HG03064 (cell line): ENCODE measurements at regions not wholly inside any gene's neighbourhood (a gene's known extent, or its start where the extent isn't known, plus 50 kb on each side); places are given as distances from the start of the nearest gene placed in this dataset.

ENCODE experiments used
- ATAC-seq: cut with Tn5 transposase; IDR thresholded peaks from one replicate; pipeline ENCODE4 v1.9.1; 2021; ENCODE audit warnings: low read depth; ENCODE audit not compliant: unreplicated experiment

DNA sequence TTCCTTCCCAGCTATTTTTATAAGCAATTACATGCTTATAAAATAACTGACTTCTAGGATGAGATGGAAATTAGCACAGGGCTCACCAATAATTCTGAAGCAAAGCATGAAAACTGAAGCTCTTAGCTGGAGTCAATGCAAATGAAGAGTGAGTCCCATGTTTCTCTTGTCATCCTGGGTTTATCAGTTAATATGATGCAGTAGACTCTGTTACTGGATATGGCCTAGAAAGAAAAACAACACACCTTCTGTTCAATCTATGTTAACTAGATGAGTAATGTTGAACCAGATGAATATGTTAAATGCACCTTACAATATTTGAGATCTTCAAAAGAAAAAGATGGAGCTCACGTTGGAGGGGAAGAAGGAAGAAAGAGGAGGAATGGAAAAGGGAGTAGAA, 229.4 kb downstream of the DUSP6 start:
- no peak for ATAC-seq

DNA sequence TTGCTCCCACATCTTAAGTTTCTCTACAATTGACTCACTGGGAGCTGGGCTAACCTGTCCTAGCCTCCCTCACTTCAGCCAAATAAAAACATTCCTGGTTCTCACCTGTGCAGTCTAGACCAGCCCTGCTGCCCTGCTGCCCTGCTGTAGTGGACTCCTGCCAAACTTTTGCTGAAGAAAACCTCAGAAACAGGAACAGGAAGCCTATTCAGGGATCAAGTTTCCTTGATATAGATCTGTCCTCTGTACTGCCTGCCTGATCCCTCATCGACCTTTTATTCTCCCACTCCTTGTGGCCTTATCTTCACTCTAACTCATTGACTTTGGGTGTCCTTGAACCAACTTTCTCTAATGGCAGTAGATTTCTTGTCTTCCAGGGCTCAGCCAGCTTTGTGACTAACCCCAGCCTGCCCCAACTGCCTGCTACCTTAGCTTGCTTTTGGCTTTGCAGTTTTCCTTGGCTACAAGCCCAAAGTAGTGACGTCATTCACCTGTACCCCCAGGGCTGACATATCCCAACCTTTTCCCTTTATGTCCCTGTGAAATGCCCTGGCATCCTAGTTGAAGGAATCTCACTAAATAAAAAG, 234.8 kb downstream of the DUSP6 start:
- ATAC-seq = no peak

DNA sequence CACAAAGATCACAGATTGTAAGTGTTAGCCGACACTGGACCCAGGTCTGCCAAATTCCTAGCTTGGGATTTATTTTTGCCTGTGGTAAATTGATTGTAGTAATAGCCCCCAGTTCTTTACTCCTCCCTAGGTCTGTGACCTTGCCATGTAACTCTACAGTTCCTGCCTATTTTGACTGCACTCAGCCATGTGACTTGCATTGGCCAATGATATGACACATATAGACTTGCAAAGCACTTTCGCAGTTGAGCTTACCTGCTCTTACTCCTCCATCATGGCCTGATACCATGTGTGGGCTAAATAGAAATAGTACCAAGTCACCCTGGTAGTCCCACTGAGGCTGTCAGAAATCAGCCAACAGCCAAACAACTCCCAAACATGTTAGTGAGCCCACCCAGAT, 240.3 kb downstream of the DUSP6 start:
- ATAC-seq = no peak

DNA sequence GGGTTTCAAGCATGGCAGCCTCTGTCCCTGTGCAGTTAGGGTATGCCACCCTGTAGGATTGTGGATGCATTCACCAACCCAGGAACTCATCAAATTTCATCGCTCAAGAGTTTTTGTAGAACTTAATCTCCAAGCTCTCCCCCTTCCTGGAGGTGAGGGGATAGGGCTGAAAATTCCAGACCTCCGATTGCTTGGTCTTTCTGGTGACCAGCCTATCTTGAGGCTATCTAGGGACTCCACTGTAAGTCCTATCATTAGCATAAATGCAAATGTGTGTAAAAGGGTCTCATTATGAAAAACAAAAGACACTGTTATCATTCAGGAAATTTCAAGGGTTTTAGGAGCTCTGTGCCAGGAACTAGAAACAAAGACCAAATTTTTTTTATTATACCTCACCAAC, 244.0 kb downstream of the DUSP6 start:
- ATAC-seq = no peak

DNA sequence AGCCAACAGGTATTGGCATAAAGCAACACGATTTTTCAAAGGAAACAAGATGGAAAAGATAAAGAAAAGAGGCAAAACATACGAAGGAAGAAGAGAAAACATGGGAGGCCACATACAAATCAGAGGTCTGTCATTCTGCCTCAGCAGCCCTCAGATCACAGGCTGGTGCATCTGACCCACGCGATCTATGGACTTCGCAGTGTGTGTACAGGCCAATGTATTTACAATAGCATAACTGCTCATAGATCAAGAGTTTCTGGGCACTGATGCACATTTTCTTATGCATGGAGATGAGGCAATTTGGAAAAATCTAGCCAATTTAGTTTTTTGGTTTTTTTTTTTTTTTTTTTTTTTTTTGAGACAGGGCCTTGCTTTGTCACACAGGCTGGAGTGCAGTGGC, 245.4 kb downstream of the DUSP6 start:
- ATAC-seq = no peak

DNA sequence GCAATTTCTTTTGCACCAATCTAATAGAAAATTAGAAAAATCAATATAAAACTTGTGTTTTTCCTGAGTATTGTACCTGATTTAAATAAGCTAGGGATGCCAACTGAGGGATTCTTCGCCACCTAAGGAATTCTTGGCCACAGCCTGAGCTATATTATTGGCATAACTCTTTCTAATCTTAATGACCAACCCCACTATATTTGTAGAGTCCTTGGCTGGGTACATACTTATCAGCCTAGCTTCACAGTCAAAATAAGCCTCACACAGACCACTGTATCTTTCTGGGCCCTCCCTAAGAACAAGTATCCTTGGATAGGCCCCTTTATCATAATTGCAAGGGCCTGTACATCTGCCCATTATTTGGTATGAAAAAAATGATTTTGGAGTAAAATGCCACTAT, 247.1 kb downstream of the DUSP6 start:
- ATAC-seq = no peak

DNA sequence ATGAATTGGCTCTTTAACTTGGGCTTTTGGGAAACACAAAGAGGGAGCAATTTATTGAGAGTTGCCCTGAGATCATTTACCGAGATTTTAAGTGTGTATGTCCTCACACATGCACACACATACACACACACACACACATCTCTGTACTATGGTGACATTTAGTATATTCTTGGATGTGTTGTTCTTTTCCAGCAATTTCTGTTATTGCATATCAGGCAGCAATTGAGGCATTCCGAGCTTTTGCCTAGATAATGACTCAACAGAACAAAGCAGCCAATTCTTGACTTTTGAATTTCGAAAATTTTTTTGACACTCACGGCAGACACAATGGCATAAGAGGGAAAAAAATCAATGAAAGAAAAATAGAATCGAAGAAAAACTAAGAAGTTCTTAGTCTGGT, 248.5 kb downstream of the DUSP6 start:
- ATAC-seq = no peak

DNA sequence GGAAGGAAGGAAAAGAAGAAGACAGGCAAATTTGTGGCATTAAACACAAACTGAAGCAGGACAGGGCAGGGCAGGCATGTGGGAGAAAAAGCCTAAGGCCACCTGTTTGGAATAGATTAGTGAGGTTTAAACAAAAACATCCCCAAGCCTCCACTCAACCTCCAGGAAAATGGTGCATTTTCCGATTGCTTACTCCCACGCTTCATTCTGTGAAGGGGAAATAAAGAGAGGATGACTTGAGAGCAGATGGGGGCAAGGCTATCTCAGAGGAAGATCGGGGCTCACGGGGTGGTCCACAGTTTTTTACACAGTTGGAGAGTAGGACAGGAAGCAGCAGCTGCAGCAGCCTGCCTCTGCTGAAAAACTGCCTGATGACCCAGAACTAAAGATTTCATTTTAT, 250.9 kb downstream of the DUSP6 start:
- ATAC-seq = no peak

DNA sequence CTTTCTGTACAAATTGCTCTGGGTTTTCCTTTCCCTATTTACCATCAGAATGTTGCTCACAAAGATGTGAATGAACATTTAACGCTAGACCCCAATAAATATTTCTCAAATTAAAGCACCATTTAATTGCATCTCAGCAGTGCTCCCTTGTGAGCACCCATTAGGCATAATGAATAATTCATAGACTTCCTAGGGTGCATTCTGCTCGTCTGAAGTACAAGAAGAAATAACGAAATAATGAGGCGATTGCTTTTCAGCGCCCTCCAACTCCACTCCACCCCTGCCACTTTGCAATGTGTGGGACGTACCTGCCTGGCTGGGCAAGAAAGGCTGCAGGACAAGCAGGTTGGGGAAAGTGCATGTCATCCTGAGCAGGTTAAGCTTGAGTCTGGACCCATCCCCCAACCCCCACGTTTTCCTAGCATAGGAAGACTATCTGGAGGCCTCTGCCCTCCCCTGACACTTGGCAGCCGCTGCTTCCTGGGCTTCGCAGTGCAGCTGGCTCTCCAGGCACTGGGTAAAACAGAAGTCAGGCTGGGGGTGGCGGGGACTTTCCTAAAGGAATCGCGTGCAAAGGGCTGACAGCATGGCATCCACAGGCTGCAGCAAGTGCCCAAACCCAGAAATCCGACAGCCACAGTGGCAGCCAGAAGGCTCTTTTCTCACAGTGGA, 253.7 kb downstream of the DUSP6 start:
- no peak for ATAC-seq

DNA sequence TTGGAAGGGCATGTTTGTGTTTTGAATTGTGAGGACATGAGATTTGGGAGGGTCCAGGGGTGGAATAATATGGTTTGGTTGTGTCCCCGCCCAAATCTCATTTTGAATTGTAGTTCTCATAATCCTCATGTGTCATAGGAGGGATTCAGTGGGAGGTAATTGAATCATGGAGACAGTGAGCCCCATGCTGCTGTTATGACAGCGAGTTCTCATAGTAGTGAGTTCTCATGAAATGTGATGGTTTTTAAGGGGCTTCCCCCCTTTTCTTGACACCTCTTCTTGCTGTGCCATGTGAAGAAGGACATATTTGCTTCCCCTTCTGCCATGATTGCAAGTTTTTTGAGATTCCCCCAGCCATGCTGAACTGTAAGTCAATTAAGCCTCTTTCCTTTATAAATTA, 260.0 kb downstream of the DUSP6 start:
- no peak for ATAC-seq

DNA sequence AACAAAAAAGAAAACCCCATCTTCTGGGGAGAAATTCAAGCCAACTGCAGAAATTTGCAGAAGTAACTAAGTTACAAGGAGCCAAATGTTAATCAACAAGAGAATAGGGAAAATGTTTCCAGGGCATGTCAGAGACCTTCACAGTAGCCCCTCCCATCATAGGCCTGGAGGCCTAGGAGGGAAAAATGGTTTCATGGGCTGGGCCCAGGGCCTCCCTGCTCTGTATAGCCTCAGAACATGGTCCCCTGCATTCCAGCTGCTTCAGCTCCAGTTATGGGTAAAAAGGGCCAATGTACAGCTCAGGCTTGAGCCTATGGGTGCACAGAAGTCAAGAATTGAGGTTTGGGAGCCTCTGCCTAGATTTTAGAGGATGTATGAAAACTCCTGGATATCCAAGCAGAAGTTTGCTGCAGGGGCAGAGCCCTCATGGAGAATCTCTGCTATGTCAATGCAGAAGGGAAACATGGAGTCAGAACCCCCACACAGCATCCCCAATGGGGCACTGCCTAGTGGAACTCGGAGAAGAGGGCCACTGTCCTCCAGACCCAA, 260.9 kb downstream of the DUSP6 start:
- ATAC-seq = no peak

DNA sequence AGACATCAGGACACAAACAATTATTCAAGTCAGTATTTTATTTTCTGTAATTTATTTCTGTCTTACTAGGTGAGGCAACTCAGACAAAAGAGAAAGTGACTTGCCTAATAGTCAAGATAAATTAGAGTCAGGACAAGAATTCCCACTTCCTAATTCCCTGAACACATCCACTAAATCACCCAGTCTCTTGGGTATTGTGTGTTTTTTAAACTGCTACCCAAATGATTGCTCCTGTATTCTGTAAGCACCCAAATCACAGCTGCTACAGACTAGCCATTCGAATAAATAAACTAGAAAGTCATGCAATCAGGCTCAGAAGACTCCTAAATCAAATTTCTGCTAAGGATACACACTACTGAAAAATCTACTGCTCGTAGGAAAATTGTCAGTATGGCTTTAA, 263.0 kb downstream of the DUSP6 start:
- ATAC-seq = no peak

DNA sequence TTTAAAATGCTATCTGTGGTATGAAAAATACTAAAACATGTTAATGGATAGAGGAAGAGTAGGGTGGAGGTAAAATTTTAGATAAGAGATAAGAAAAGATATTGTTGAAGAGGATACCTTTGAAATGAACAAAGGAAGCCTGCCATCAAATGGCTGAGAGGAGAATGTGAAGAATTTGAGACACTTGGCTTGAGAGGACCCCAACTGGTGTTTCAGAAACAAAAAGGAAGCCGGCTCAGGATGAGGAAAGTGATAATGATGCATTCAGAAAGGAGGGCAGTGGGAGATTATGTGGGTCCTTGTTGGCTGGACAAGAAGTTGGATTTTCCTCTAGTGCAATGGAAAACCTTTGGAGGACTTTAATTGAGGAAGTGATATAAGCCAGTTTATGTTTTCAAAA, 264.4 kb downstream of the DUSP6 start:
- no peak for ATAC-seq

DNA sequence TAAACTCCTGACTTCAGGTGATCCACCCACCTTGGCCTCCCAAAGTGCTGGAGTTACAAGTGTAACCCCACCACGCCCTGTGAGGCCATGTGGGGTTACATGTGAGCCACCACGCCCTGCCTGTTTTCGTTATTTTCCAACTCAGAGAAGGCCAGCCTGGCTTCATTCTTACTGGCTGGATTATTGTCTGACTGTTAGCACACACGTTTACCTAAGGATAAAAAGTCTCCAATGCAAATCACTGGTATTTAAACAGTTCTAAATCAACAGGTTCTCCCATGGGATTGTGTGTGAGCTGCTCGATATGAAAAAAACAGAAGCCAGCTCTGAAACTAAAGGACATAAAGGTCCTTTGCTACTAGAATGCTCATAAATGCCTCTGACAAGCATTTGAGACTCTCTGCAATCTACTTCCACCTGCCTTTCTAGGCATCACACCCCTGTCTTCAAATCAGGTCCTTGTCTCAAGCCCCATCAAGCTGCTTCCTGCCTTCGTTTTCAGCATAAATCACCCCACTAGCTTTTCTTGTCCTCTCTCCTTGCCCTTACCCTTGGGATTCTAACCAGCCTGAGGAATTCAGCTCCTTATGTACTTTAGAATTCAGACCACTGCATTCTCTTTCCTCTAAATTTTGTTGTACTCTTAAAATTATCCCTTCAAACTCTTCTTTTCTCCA, 265.0 kb downstream of the DUSP6 start:
- ATAC-seq = no peak

DNA sequence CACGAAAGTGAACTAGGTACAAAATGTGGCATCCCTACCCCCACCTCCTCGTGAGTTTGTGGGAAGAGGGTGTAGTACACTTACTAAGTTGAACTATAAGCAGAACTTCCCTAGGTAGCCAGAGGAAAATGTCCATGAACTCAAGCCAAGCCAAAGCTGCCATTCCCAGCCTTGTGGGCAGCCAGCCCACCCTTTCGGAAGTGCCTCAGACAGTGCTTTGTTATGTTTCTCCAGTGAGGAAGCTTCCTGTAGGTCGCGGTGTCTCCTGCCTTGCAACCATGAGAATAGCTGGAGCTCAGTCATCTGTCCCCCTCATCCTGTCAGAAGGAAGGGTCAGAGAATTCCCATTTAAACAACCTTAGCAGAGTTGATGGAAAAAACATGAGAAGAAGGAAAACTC, 266.9 kb downstream of the DUSP6 start:
- no peak for ATAC-seq

DNA sequence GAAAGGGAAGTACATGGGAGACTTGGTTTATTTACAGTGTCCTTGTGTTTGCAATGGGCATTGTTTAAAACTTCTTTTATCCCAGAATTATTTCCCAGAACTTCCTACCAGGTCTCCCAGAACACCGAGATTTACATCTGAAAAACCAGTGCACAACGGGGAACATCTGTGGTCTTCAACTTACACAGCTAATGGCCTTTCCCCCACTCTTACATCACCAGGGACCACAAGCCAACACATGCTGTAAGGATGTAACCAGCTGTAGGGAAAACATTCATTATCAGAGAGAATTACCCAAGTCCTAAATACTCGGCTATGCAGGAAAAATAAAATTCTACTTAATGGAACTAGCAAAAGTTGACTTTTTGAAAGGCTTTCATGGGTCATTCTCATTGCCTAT, 267.6 kb downstream of the DUSP6 start:
- ATAC-seq = no peak

DNA sequence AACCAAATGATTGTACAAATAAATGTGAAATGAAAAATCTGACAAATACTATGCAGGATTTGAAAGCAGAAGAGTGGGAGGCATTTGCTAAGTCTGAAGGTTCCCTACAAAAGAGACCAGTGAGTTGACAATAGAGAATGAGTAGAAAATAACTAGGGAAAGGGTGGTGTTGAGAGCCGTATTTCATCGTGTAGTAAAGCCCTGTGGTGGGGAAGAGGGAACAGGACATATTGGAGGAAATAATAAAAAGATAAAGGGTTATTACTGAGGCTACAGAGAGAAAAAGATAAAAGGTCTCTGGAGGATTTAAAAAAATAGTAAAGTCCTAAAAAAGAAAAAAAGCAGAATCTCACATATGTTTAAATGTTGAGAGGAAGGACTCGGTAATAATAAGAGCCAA, 268.8 kb downstream of the DUSP6 start:
- no peak for ATAC-seq

DNA sequence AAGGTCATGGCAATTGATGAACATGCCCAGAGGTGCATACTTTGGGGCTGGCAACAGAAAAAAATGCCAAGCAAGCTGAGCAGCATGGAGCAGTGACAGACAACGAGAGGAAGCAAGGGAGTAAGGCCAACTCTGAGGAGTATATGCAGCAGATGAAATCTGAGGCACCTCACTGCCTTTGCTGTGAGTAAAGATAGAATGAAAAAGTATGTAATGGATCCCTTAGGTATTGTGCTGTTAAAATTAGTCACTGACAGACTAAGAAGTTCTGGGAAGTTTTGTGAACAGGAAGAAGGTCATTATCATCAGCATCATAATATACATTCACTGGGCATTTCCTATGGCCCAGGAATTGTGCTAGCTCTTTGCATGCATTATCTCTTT, 269.9 kb downstream of the DUSP6 start:
- no peak for ATAC-seq

DNA sequence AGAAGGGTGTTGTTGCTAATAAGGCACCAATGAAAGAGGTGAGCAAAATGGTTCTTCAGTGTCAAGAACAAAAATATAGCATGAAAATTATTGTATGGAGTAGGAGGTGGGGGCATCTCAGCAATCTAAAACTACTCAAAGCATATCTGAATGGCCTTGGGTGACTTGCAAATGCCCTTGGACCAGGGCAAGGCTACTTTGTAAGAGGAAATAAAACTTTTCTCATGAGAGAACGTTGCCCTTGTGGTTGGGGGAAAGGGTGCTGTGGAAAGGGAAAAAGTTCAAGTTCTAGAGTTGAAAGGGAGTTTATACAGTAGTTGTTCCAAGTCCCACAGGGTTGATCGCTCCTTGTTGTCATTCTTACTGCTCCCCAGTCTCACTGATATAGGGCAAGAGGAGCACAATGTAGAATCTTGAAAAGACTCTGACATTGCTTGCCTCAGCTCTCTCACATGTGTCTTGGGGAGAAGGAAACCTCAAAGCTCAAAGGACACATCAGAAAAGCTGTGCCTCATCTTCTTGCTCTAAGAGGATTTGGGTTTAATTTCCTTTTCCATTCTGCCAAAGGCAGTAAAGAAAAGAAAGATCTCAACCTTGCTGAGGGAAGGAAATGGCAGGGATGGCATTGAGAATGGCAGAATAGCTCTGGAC, 270.5 kb downstream of the DUSP6 start:
- ATAC-seq = no peak

DNA sequence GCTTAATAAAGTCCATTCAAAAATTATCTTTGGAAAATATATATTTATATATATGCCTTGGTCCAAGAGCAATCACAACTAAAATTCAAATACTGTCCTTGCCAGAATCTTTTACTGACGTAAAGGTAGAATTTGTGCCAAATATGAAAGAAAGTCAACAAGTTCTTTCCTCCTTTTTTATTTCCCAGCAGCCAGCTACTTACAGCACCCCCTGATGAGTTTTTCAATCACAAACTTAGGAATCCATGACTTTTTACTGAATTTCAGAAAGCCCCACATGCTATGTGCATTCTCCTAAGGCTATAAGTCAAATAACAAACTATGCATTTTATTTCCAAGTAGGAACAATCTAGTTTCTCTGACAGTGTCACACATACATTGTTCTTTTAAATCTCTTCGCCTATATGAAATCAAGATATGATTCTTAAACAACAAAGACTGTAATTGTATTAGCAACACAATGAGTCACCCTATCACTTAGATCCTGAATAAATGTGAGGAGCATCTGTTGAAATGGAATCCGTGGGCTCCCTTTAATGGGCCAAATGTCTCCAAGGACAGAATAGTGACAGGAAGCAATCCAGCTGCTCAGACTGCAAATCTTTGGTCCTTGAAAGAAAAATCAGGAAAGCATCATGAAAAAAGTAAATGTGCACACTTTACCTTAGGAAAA, 271.4 kb downstream of the DUSP6 start:
- ATAC-seq = no peak
